Astrocyte of the cerebellum (primary cell): ENCODE measurements at regions not wholly inside any gene's neighbourhood (a gene's known extent, or its start where the extent isn't known, plus 50 kb on each side); places are given as distances from the start of the nearest gene placed in this dataset.

Source experiments
- DNase-seq: peaks from one replicate; pipeline ENCODE4 v3.0.0-alpha.2; 2011; ENCODE audit warnings: low read depth
- H3K4me3 ChIP-seq: 2 replicates; pipeline ENCODE4 v1.5.1; 2011; ENCODE audit warnings: mild to moderate bottlenecking, low read depth, low read length, moderate library complexity
- CTCF ChIP-seq: IDR thresholded peaks from 2 replicates; pipeline ENCODE4 v1.5.1; 2012; ENCODE audit warnings: low read length, low read depth, moderate library complexity, mild to moderate bottlenecking; ENCODE audit errors: missing control alignments
- in situ Hi-C: cut with HindIII; loops from 2 replicates; pipeline ENCODE4 v1.10.0; 2017; ENCODE audit warnings: low sequenced_read_pairs

- no peak for TF ChIP-seq CTCF
- in situ Hi-C loops = no loop called here
- no peak for DNase-seq
- no peak overlapping the region for H3K4me3 ChIP-seq
These were observed 658.4 kb upstream of the FSHR start for GRCh38 chr2:49812730-49813129.

GRCh38 chr2:49811502-49811901 lies 657.2 kb upstream of the FSHR start:
- in situ Hi-C loops = no loop called here

GRCh38 chr2:49807689-49808088 lies 653.4 kb upstream of the FSHR start:
- no peak for DNase-seq
- TF ChIP-seq CTCF = peak; percentile 6
- no peak overlapping the region for H3K4me3 ChIP-seq
- in situ Hi-C loops = no loop called here

More at GRCh38 chr2:49811502-49811901, 657.2 kb upstream of the FSHR start:
- DNase-seq = no peak
- TF ChIP-seq CTCF = no peak
- no peak overlapping the region for H3K4me3 ChIP-seq

- in situ Hi-C loops = no loop called here
- no peak for DNase-seq
- no peak for TF ChIP-seq CTCF
- H3K4me3 ChIP-seq = no peak overlapping the region
These were observed 649.8 kb upstream of the FSHR start for GRCh38 chr2:49804111-49804510.

GRCh38 chr2:49801898-49802450 lies 647.7 kb upstream of the FSHR start:
- in situ Hi-C loops = no loop called here
- no peak for TF ChIP-seq CTCF
- DNase-seq = peak; percentile 28
- no peak overlapping the region for H3K4me3 ChIP-seq

- in situ Hi-C loops = no loop called here
- DNase-seq = no peak
- H3K4me3 ChIP-seq = no peak overlapping the region
- TF ChIP-seq CTCF = no peak
These were observed 644.3 kb upstream of the FSHR start for GRCh38 chr2:49798570-49798969.
